NT2/D1 (cell line): ENCODE measurements at regions not wholly inside any gene's neighbourhood (a gene's known extent, or its start where the extent isn't known, plus 50 kb on each side); places are given as distances from the start of the nearest gene placed in this dataset.

Source experiments
- SUZ12 ChIP-seq: IDR thresholded peaks from 2 replicates; pipeline ENCODE4 v1.6.1; 2011; ENCODE audit not compliant: insufficient read length, insufficient read depth; ENCODE audit errors: extremely low read depth
- YY1 ChIP-seq: IDR thresholded peaks from 2 replicates; pipeline ENCODE4 v1.6.1; 2011; ENCODE audit not compliant: insufficient read length, insufficient read depth
- ZNF274 ChIP-seq: IDR thresholded peaks from 2 replicates; pipeline ENCODE4 v1.6.1; 2011; ENCODE audit warnings: mild to moderate bottlenecking, low read depth, low read length

- TF ChIP-seq SUZ12, result no peak
- no peak for TF ChIP-seq YY1
- no peak for TF ChIP-seq ZNF274
These were observed 1207.3 kb upstream of the FAM98A start for GRCh38 chr2:34806396-34806795.
